Mesendoderm (in vitro differentiated cells): ENCODE measurements at regions not wholly inside any gene's neighbourhood (a gene's known extent, or its start where the extent isn't known, plus 50 kb on each side); places are given as distances from the start of the nearest gene placed in this dataset.

Experiments
- DNase-seq: peaks from one replicate; pipeline ENCODE4 v3.0.0; 2013
- H2AK5ac ChIP-seq: 2 replicates; pipeline ENCODE4 v1.6.1; 2013; ENCODE audit warnings: low read length, inconsistent platforms
- H2BK120ac ChIP-seq: 2 replicates; pipeline ENCODE4 v1.6.1; 2013; ENCODE audit warnings: low read depth, mild to moderate bottlenecking, low read length, moderate library complexity, mixed read lengths
- H2BK15ac ChIP-seq: replicated peaks from 2 replicates; pipeline ENCODE4 v1.6.1; 2013; ENCODE audit warnings: low read depth, mild to moderate bottlenecking, moderate library complexity
- H2BK5ac ChIP-seq: 2 replicates; pipeline ENCODE4 v1.6.1; 2013; ENCODE audit warnings: low read length, inconsistent platforms
- H3K18ac ChIP-seq: 2 replicates; pipeline ENCODE4 v1.6.1; 2013; ENCODE audit warnings: mild to moderate bottlenecking, low read length, mixed read lengths
- H3K23ac ChIP-seq: one replicate; pipeline ENCODE4 v1.6.1; 2013; ENCODE audit warnings: low read length
- H3K27ac ChIP-seq: 2 replicates; pipeline ENCODE4 v1.5.1; 2013; ENCODE audit warnings: low read depth, mild to moderate bottlenecking, inconsistent platforms, low read length, moderate library complexity
- H3K27me3 ChIP-seq: 2 replicates; pipeline ENCODE4 v1.6.1; 2013; ENCODE audit warnings: low read length, control low read depth, mild to moderate bottlenecking, inconsistent platforms; ENCODE audit not compliant: insufficient read depth, poor library complexity
- H3K36me3 ChIP-seq: 2 replicates; pipeline ENCODE4 v1.6.1; 2013; ENCODE audit warnings: low read length, inconsistent platforms; ENCODE audit not compliant: control insufficient read depth, insufficient read depth
- H3K4ac ChIP-seq: one replicate; pipeline ENCODE4 v1.6.1; 2013; ENCODE audit warnings: low read depth, mild to moderate bottlenecking, low read length, moderate library complexity
- H3K4me1 ChIP-seq: 2 replicates; pipeline ENCODE4 v1.6.1; 2013; ENCODE audit warnings: low read depth, low read length, inconsistent platforms; ENCODE audit not compliant: control insufficient read depth
- H3K4me2 ChIP-seq: 2 replicates; pipeline ENCODE4 v1.6.1; 2013; ENCODE audit warnings: low read length
- H3K4me3 ChIP-seq: 2 replicates; pipeline ENCODE4 v1.5.1; 2013; ENCODE audit warnings: mild to moderate bottlenecking, low read length
- H3K56ac ChIP-seq: one replicate; pipeline ENCODE4 v1.6.1; 2013; ENCODE audit warnings: low read length
- H3K79me1 ChIP-seq: 2 replicates; pipeline ENCODE4 v1.6.1; 2013; ENCODE audit warnings: low read length, inconsistent platforms
- H3K79me2 ChIP-seq: 2 replicates; pipeline ENCODE4 v1.6.1; 2013; ENCODE audit warnings: mild to moderate bottlenecking, low read length; ENCODE audit not compliant: control insufficient read depth, insufficient read depth
- H3K9ac ChIP-seq: 2 replicates; pipeline ENCODE4 v1.6.1; 2013; ENCODE audit warnings: low read length, inconsistent platforms
- H4K5ac ChIP-seq: one replicate; pipeline ENCODE4 v1.6.1; 2013; ENCODE audit warnings: low read length
- H4K8ac ChIP-seq: one replicate; pipeline ENCODE4 v1.6.1; 2013; ENCODE audit warnings: low read depth, mild to moderate bottlenecking, control low read depth, low read length, moderate library complexity
- WGBS: extraction: QIAGEN DNeasy Blood & Tissue Kit; methylation state at CpG from one replicate; pipeline ENCODE4 v1.1.7; 2013; ENCODE audit warnings: low lambda C conversion rate, missing lambda C conversion rate; ENCODE audit not compliant: insufficient coverage; ENCODE audit errors: extremely low coverage; 5-methylcytosine and 5-hydroxymethylcytosine counted together

DNA sequence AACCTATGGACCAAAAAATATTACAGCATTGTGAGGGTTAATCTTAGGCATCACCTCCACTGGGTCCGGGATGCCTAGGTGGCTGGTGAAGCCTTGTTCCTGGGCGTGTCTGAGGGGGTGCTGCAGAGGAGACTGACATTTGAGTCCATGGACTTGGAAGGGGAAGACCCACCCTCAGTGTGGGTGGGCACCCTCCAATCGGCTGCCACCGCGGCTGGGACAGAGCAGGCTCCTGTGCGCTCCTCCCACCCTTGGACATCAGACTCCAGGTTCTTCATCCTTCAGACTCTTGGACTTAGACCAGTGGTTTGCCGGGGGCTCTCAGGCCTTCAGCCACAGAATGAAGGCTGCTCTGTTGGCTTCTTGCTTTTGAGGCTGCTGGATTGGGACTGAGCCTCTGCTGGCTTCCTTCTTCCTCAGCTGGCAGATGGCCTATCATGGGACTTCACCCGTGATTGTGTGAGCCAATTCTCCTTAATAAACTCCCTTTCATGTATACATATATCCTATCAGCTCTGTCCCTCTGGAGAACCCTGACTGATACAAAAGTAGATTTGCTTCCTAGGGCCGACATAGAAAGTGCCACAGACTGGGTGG, 113.1 kb downstream of the TTLL2 start:
- no peak for DNase-seq
- Histone ChIP-seq H3K56ac (no peak overlapping the region), H2BK15ac (no peak overlapping the region), H3K36me3 (no peaks in the 10 kb centered on the region), H2BK120ac (no peak overlapping the region), H3K4me2 (no peak overlapping the region), H3K79me1 (no peaks in the 10 kb centered on the region), H4K8ac (no peak overlapping the region), H3K23ac (no peak overlapping the region), H3K18ac (no peak overlapping the region), H2BK5ac (no peak overlapping the region), H3K27me3 (no peaks in the 10 kb centered on the region), H3K4ac (no peak overlapping the region), H3K4me3 (no peak overlapping the region), H3K79me2 (no peaks in the 10 kb centered on the region), H3K4me1 (peaks cover 5% of the 10 kb centered on the region), H3K9ac (no peak overlapping the region), H3K27ac (no peak overlapping the region), H2AK5ac (no peak overlapping the region), H4K5ac (no peak overlapping the region)
- no CpG with 5 or more reads among the region's 9 CpGs for WGBS

- no peak overlapping the region for H3K4me3 ChIP-seq
Measured at GRCh38 chr6:167441715-167442206, 116.9 kb downstream of the TTLL2 start.

DNA sequence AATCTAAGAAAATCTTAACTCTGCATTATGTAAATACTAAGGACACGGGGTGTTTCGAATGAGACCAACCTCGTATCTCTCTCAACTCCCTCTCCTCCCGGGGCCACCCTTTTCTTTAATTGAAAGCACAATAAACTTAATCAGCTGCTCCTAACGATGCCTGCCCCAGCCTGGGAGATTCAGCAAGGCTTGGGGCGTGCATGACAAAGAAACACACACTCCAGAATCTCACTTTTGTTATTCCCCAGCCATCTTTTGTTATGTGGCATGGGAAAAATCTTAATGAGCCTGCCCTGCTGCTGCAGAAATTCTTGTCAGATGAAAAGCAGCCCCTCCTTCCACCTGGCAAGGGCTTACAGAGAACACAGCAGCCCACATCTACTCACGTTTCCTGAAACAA, 117.4 kb downstream of the TTLL2 start:
- Histone ChIP-seq H3K27ac (peak overlapping the region; percentile 57), H4K8ac (no peak overlapping the region), H3K4ac (no peak overlapping the region), H3K79me2 (no peaks in the 10 kb centered on the region), H2BK5ac (no peak overlapping the region), H3K9ac (peak overlapping the region; percentile 48), H3K4me3 (no peak overlapping the region), H3K56ac (no peak overlapping the region), H3K18ac (no peak overlapping the region), H3K36me3 (no peaks in the 10 kb centered on the region), H3K79me1 (no peaks in the 10 kb centered on the region), H3K23ac (no peak overlapping the region), H3K27me3 (no peaks in the 10 kb centered on the region), H4K5ac (peak overlapping the region; percentile 26), H2AK5ac (no peak overlapping the region), H2BK120ac (no peak overlapping the region), H2BK15ac (no peak overlapping the region), H3K4me2 (no peak overlapping the region), H3K4me1 (peaks cover 5% of the 10 kb centered on the region)
- DNase-seq = peak; percentile 64
- WGBS = no CpG with 5 or more reads among the region's 7 CpGs

More at GRCh38 chr6:167441715-167442206, 116.9 kb downstream of the TTLL2 start:
- H2AK5ac ChIP-seq = no peak overlapping the region
- peak; percentile 76 for DNase-seq
- H2BK5ac ChIP-seq = no peak overlapping the region
- no peak overlapping the region for H3K4me2 ChIP-seq
- no peaks in the 10 kb centered on the region for H3K79me2 ChIP-seq
- H3K56ac ChIP-seq = peak overlapping the region; percentile 45
- no peak overlapping the region for H3K18ac ChIP-seq
- H3K36me3 ChIP-seq = no peaks in the 10 kb centered on the region
- peak overlapping the region; percentile 26 for H4K5ac ChIP-seq
- no peak overlapping the region for H3K23ac ChIP-seq
- H3K9ac ChIP-seq = peak overlapping the region; percentile 48
- H4K8ac ChIP-seq = peak overlapping the region; percentile 17
- no peak overlapping the region for H3K4ac ChIP-seq
- WGBS = no CpG with 5 or more reads among the region's 9 CpGs
- H3K27me3 ChIP-seq = no peaks in the 10 kb centered on the region
- H3K79me1 ChIP-seq = no peaks in the 10 kb centered on the region
- H2BK15ac ChIP-seq = no peak overlapping the region
- H3K4me1 ChIP-seq = peaks cover 5% of the 10 kb centered on the region
- H2BK120ac ChIP-seq = no peak overlapping the region
- H3K27ac ChIP-seq = peak overlapping the region; percentile 57

DNA sequence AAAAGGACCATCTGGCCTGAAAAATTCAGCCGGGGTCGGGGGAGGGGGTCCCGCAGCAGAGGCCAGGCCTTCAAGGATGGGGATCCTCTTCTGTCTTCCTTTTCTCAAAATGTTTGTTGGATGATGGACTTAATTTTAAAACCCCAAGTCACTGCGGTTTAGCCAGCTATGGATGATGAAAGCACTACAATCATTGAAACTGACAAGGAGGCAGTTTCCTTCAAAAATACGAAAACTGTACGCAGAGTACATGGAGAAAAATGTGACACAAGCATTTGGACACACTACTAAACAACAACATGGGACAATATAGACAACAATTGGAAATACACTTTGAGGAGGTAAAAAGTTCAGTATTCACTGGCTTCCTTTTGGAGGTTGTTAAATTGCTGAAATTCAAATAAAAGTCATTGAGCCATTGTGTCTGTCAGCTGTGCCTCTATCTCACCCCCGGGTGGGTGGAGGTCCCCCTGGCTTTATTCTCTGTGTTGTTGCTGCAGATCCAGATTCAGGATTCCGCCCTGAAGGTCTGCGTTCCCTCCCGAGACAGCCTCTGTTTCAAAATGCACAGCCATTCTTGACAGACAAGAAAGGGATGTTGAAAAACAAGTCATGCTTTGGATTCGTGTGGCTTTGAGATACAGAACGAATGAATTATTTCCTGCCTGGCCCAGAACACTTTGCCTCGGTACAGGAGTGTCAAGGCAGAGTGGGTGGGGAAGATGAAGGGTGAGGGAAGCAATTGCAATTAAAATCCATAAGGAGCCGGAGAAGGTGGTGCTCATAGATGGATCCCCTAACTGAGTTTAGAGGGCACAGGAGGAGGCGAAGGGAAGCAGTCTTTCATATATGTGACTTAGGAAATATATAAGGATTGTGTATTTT, 118.2 kb downstream of the TTLL2 start:
- H3K79me1 ChIP-seq = no peaks in the 10 kb centered on the region
- H3K4me1 ChIP-seq = peaks cover 5% of the 10 kb centered on the region
- no peak overlapping the region for H3K4me2 ChIP-seq
- no peak overlapping the region for H3K18ac ChIP-seq
- H4K8ac ChIP-seq = no peak overlapping the region
- H3K27me3 ChIP-seq = no peaks in the 10 kb centered on the region
- H3K36me3 ChIP-seq = no peaks in the 10 kb centered on the region
- H3K9ac ChIP-seq = no peak overlapping the region
- H4K5ac ChIP-seq = no peak overlapping the region
- no peak overlapping the region for H2BK5ac ChIP-seq
- H3K27ac ChIP-seq = peak overlapping the region; percentile 40
- H3K4ac ChIP-seq = no peak overlapping the region
- no peak overlapping the region for H2BK120ac ChIP-seq
- WGBS = no CpG with 5 or more reads among the region's 15 CpGs
- H3K79me2 ChIP-seq = no peaks in the 10 kb centered on the region
- H3K4me3 ChIP-seq = no peak overlapping the region
- no peak for DNase-seq
- no peak overlapping the region for H2BK15ac ChIP-seq
- H2AK5ac ChIP-seq = no peak overlapping the region
- H3K56ac ChIP-seq = no peak overlapping the region
- no peak overlapping the region for H3K23ac ChIP-seq

- H3K4ac ChIP-seq = no peak overlapping the region
- H3K27ac ChIP-seq = no peak overlapping the region
- H3K4me1 ChIP-seq = peaks cover 5% of the 10 kb centered on the region
- no peaks in the 10 kb centered on the region for H3K79me2 ChIP-seq
- DNase-seq = peak; percentile 21
- H4K5ac ChIP-seq = no peak overlapping the region
- H2BK120ac ChIP-seq = no peak overlapping the region
- H2BK5ac ChIP-seq = no peak overlapping the region
- no peak overlapping the region for H3K4me3 ChIP-seq
- H3K36me3 ChIP-seq = no peaks in the 10 kb centered on the region
- no peak overlapping the region for H3K9ac ChIP-seq
- no peak overlapping the region for H2BK15ac ChIP-seq
- H3K4me2 ChIP-seq = no peak overlapping the region
- H3K23ac ChIP-seq = no peak overlapping the region
- no peak overlapping the region for H3K18ac ChIP-seq
- no peak overlapping the region for H2AK5ac ChIP-seq
- no peaks in the 10 kb centered on the region for H3K27me3 ChIP-seq
- H3K56ac ChIP-seq = no peak overlapping the region
- H3K79me1 ChIP-seq = no peaks in the 10 kb centered on the region
- no CpG with 5 or more reads among the region's 9 CpGs for WGBS
- no peak overlapping the region for H4K8ac ChIP-seq
Measured at GRCh38 chr6:167444602-167445346, 119.9 kb downstream of the TTLL2 start.
